RPMI7951 (cell line): ENCODE measurements at regions not wholly inside any gene's neighbourhood (a gene's known extent, or its start where the extent isn't known, plus 50 kb on each side); places are given as distances from the start of the nearest gene placed in this dataset.

Source experiments
- DNase-seq: peaks from one replicate; pipeline ENCODE4 v3.0.0-alpha.2; 2012; ENCODE audit warnings: low read depth

- no peak for DNase-seq
These were observed 472.5 kb downstream of the IRX1 start for GRCh38 chr5:4068171-4068570.

GRCh38 chr5:4078544-4078943 lies 482.9 kb downstream of the IRX1 start:
- DNase-seq = no peak

- no peak for DNase-seq
These were observed 484.2 kb downstream of the IRX1 start for GRCh38 chr5:4079831-4080230.

GRCh38 chr5:4080370-4080769 lies 484.7 kb downstream of the IRX1 start:
- no peak for DNase-seq

DNA sequence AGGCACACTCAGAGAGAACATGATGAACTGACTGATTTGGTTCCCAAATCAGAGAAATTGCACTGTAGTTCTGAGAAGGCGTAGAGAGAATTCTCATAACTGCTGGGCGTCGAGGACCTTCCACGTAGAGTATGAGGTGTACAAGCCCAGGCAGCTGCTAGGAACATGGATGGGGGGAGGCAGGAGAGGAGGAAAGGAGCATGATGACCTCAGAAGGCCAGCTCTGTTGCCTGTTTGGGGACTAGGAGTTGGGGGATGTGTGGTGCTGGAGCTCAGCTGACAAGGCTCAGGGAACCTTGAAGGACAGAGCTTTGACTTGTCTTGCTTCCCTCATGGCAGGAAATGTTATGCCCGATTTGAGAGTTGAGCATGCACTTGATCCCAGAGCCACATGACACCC lies 485.4 kb downstream of the IRX1 start:
- no peak for DNase-seq

- no peak for DNase-seq
These were observed 485.8 kb downstream of the IRX1 start for GRCh38 chr5:4081466-4081865.

- DNase-seq = no peak
These were observed 487.4 kb downstream of the IRX1 start for GRCh38 chr5:4082966-4083564.

- DNase-seq = no peak
These were observed 488.1 kb downstream of the IRX1 start for GRCh38 chr5:4083591-4084337.

- DNase-seq = no peak
These were observed 490.4 kb downstream of the IRX1 start for GRCh38 chr5:4086081-4086480.

DNA sequence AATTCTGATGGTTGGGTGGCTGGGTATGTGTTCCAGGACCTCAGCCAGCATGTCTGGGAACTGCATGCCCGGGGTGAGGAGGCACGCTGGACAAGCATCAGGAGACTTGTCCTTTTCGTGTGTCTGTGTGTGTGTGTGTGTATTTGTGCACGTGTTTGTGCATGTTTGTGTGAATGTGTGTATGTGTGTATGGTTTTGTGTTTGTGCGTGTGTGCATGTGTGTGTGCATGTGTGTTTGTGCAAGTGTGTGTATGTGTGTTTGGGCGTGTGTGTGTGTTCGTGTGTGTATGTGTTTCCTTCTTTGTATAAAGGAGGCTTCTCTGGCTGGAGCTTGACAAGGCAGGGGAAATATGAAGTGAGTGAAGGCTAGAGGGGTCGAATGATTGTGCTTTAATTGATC lies 491.5 kb downstream of the IRX1 start:
- DNase-seq = no peak

- DNase-seq = no peak
These were observed 493.5 kb downstream of the IRX1 start for GRCh38 chr5:4089087-4089486.

GRCh38 chr5:4093236-4093635 lies 497.6 kb downstream of the IRX1 start:
- DNase-seq = no peak

DNA sequence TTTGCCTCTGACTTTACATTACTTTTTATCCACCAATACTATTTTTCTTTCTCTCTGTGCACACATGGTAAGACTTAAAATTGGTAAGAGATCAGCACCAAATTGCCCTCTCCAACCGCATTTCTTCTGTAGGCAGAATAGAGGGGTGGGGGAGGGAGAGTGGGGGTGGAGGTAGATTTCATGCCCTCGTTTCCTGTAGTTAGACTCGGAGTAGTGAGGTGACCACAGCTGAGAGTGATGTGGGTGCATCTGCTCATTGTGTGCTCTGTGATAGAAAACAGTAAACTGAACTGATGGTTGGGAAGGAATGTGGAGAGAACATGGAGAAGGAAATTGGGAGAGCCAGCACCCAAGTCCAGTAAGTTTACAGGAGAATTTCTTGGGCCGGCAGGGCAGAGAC lies 498.3 kb downstream of the IRX1 start:
- no peak for DNase-seq

DNA sequence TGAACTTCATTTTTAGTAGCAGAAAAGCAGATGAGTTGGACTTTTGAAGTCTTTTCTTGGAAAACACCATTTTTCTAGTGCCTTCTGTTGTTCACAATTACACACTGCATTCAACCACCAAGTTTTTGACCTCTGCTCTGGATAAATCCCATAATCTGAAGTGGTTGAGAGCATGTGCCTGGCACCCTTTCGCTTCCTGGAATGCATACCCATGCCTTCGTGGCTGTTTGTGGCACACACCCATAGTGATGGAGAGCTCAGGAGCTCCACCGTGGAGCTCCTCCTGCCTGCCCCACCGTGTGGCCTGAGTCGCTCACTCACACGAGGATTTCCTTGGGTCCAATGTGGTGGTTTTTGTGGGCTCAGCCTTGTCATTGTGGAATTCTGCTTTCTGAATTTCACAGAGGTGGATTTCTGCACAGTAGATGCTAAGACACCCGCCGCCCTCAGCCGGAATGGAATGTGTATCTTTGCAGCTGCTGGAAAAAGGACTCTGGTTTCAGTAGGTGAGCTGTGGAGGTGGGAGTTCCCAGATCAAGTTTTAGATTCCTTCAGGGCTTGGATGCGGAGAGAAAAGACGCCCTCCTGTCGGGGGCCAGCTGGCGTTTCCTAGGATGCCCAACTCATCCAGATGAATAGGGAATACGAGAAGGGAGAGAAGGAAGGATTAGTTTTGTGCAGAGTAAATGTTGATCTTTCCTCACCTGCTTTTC lies 500.4 kb downstream of the IRX1 start:
- no peak for DNase-seq

- DNase-seq = no peak
These were observed 501.6 kb downstream of the IRX1 start for GRCh38 chr5:4097199-4097598.

GRCh38 chr5:4098226-4098625 lies 502.6 kb downstream of the IRX1 start:
- DNase-seq = no peak

DNA sequence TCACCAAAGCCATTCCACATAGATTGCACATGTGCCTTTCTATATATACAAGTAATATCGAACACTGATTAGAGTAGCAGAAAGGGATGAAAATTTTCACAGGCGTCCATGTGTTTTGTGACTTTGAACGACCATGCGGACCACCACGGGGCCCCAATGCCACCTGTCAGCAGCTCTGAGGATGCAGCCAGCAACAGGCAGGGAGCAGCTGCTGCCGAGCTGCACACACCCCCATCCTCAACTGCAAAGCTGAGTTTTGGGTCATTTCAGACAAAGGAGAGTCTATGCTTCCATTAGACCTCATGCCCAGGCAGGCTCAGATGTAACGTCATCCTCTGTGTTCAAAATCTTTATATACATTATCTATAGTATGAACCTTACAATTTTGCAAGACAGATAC lies 503.8 kb downstream of the IRX1 start:
- DNase-seq = no peak

DNA sequence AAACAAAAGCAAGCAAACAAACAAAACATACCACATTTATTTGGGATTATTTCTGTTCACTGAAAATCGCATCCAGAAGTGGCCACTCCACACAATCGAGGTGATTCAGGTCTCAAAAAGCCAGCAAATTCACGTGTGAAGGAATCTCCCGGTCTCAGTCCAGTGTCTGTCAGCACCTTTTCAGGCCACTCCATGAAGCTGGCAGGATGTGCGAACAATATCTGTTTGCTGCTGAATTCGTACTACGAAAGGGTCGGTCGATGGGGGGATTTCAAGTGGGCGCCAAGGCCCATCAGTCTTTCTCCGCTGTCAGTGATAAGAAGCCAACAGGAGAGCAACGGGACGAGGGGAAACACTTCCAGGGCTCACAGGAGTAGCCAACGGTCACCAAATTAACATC lies 505.1 kb downstream of the IRX1 start:
- DNase-seq = no peak

DNA sequence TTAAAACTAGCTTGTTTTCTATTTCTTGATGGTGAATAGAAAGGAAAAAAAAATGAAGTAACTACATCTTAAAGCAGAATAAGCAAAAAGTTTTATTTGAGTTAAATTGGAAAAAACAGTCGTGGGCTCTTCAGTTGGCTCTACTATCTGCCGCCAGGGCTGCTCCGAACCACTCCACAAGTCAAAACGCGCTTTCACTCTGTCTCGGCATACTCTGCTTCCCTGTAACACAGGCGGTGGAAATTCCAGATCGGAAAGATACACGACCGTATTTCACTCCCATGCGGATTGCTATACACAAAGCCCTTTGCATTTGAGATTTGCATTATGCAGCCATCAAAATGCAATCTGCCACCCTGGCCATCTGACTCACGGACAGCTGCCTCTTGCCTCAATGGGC lies 505.6 kb downstream of the IRX1 start:
- no peak for DNase-seq

GRCh38 chr5:4104831-4105597 lies 509.4 kb downstream of the IRX1 start:
- no peak for DNase-seq

DNA sequence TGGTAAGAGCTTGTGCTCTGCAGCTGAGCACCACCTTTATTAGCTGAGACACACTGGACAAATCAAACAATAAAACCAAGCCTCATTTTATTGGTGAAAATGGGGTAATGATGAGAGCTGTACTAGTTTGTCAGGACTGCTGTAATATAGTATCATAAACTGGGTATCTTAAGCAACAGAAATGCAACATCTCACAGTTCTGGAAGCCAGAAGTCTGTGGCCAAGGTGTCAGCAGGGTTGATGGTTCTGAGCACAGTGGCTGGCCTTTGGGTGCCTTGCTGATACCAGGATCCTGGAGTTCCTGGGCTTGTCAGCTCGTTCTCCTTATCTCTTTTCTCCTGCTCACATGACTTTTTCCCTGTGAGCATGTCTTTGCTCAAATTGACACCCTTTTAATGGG lies 513.1 kb downstream of the IRX1 start:
- DNase-seq = no peak

DNA sequence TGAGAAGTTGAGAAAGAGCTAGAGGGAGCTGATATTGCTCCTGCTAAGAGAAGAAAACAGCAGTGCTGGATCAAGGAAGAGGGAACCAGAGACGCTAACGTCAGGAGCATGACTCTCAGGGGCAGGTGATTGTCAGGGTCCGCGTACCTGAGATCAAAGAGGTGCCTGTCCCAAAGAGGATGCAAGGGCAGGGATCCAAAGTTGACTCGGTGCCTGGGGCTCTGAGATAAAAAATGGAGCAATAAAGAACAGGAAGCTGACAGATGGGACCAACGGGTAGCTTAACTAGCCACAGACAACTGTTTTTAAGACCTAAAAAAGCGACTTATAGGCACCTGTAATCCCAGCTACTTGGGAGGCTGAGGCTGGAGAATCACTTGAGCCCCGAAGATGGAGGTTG lies 517.8 kb downstream of the IRX1 start:
- no peak for DNase-seq
